ENCODE measurements at regions not wholly inside any gene's neighbourhood (a gene's known extent, or its start where the extent isn't known, plus 50 kb on each side); places are given as distances from the start of the nearest gene placed in this dataset.

- Histone ChIP-seq H3K79me2 (ENCODE audit: insufficient read depth, low read length) (no peaks in the 10 kb centered on the region), H4K20me1 (ENCODE audit: insufficient read depth) (no peaks in the 10 kb centered on the region), H3K4me2 (ENCODE audit: low read length) (no peak overlapping the region), H3K27ac (ENCODE audit: low read depth, low read length) (no peak overlapping the region), H2AFZ (ENCODE audit: low read depth, low read length, poor library complexity, severe bottlenecking) (no peak overlapping the region), H3K9me2 (ENCODE audit: insufficient read depth) (no peaks in the 10 kb centered on the region), H3K9ac (ENCODE audit: low read length) (no peak overlapping the region), H3K27me3 (ENCODE audit: insufficient read depth, low read length) (no peaks in the 10 kb centered on the region), H3K4me3 (replicated peaks in 1 of 2; ENCODE audit: low read depth in 1 of 2, low read length in 2 of 2) (no peak overlapping the region), H3K4me1 (ENCODE audit: control insufficient read depth in 1 of 2, insufficient read depth in 2 of 2, low read length in 2 of 2) (no peaks in the 10 kb centered on the region), H3K9me3 (ENCODE audit: control insufficient read depth in 1 of 2, insufficient read depth in 1 of 2, low read depth in 1 of 2, low read length in 2 of 2) (no peaks in the 10 kb centered on the region), H3K36me3 (ENCODE audit: control insufficient read depth in 1 of 2, insufficient read depth in 2 of 2, low read length in 2 of 2) (no peaks in the 10 kb centered on the region)
- no peak for ATAC-seq
- ChIA-PET CTCF (no interaction called here), RAD21 (ENCODE audit: low non-redundant PET in 1 of 2, low total read pairs in 2 of 2, uncharacterized antibody in 2 of 2, unreplicated experiment in 2 of 2) (no interaction called here), POLR2A (no interaction called here)
- TF ChIP-seq EZH2 (IDR thresholded peaks at IDR 0.05) = no peak
- TF ChIP-seq CBX3 (IDR thresholded peaks at IDR 0.05; ENCODE audit: low read depth) = no peak
- TF ChIP-seq RAD21 (IDR thresholded peaks at IDR 0.05; ENCODE audit: low read depth) = no peak
- TF ChIP-seq EZH2phosphoT487 (IDR thresholded peaks at IDR 0.05; ENCODE audit: borderline replicate concordance) = no peak
- no peak for TF ChIP-seq EGR1 (IDR thresholded peaks at IDR 0.05; ENCODE audit: low read depth)
- no peak for TF ChIP-seq ELF1 (IDR thresholded peaks at IDR 0.05; ENCODE audit: borderline replicate concordance, low read depth)
- no peak for TF ChIP-seq SP1 (IDR thresholded peaks at IDR 0.05; ENCODE audit: low read depth)
- no peak for TF ChIP-seq TCF7L2 (IDR thresholded peaks at IDR 0.05; ENCODE audit: borderline replicate concordance, extremely low read depth, insufficient read depth, insufficient read length)
- TF ChIP-seq, protein P1, sequence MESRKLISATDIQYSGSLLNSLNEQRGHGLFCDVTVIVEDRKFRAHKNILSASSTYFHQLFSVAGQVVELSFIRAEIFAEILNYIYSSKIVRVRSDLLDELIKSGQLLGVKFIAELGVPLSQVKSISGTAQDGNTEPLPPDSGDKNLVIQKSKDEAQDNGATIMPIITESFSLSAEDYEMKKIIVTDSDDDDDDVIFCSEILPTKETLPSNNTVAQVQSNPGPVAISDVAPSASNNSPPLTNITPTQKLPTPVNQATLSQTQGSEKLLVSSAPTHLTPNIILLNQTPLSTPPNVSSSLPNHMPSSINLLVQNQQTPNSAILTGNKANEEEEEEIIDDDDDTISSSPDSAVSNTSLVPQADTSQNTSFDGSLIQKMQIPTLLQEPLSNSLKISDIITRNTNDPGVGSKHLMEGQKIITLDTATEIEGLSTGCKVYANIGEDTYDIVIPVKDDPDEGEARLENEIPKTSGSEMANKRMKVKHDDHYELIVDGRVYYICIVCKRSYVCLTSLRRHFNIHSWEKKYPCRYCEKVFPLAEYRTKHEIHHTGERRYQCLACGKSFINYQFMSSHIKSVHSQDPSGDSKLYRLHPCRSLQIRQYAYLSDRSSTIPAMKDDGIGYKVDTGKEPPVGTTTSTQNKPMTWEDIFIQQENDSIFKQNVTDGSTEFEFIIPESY (IDR thresholded peaks at IDR 0.05; ENCODE audit: extremely low read depth, insufficient replicate concordance, low read length) = no peak
- TF ChIP-seq JUND (IDR thresholded peaks at IDR 0.05) = no peak
- TF ChIP-seq CEBPB (IDR thresholded peaks at IDR 0.05; ENCODE audit: low read depth) = no peak
- no peak for DNase-seq (ENCODE audit: low read depth, low spot score)
- no TSS peak for BruUV-seq (replicated peaks)
- intact Hi-C loops (cut with micrococcal nuclease) = no loop called here
These were observed 197.8 kb downstream of the TFAP2A start for GRCh38 chr6:10217111-10217510.
